OCI-LY1 (cell line): ENCODE measurements at regions not wholly inside any gene's neighbourhood (a gene's known extent, or its start where the extent isn't known, plus 50 kb on each side); places are given as distances from the start of the nearest gene placed in this dataset.

Experiments
- H2AFZ ChIP-seq: fragments of 200-600 bp; sonication (generic), shearing (Covaris generic); 2 replicates; pipeline ENCODE4 v1.6.0; 2014; ENCODE audit warnings: antibody characterized with exemption, mild to moderate bottlenecking, low read length
- H3F3A ChIP-seq: fragments of 200-600 bp; sonication (generic), shearing (Covaris generic); 2 replicates; pipeline ENCODE4 v1.6.0; 2014; ENCODE audit warnings: mild to moderate bottlenecking, antibody characterized with exemption, low read length, moderate library complexity; ENCODE audit not compliant: insufficient read depth
- H3K27ac ChIP-seq: fragments of 200-600 bp; sonication (generic); 2 replicates; pipeline ENCODE4 v1.5.1; 2014; ENCODE audit warnings: low read length, mixed run types, mild to moderate bottlenecking, low read depth; ENCODE audit not compliant: poor library complexity, severe bottlenecking
- H3K27me3 ChIP-seq: fragments of 200-600 bp; sonication (generic); 2 replicates; pipeline ENCODE4 v1.6.0; 2014; ENCODE audit warnings: antibody characterized with exemption, mild to moderate bottlenecking, low read length, moderate library complexity; ENCODE audit not compliant: insufficient read depth
- H3K36me3 ChIP-seq: fragments of 200-600 bp; sonication (generic); 2 replicates; pipeline ENCODE4 v1.6.1; 2014; ENCODE audit warnings: mild to moderate bottlenecking, antibody characterized with exemption, low read length, moderate library complexity, mixed read lengths; ENCODE audit not compliant: insufficient read depth
- H3K4me1 ChIP-seq: fragments of 200-600 bp; sonication (generic); 2 replicates; pipeline ENCODE4 v1.5.1; 2014; ENCODE audit warnings: mild to moderate bottlenecking, low read length, moderate library complexity; ENCODE audit not compliant: insufficient read depth, severe bottlenecking
- H3K4me2 ChIP-seq: fragments of 200-600 bp; sonication (generic), shearing (Covaris generic); 2 replicates; pipeline ENCODE4 v1.6.1; 2014; ENCODE audit warnings: low read length
- H3K4me3 ChIP-seq: fragments of 200-600 bp; sonication (generic); 2 replicates; pipeline ENCODE4 v1.5.1; 2014; ENCODE audit warnings: low read length, low read depth, mild to moderate bottlenecking, mixed read lengths; ENCODE audit not compliant: poor library complexity, severe bottlenecking
- H3K79me2 ChIP-seq: fragments of 200-600 bp; shearing (Covaris generic); 2 replicates; pipeline ENCODE4 v1.6.1; 2016; ENCODE audit warnings: mixed run types, low read length, mixed read lengths; ENCODE audit not compliant: insufficient read depth
- H3K9ac ChIP-seq: fragments of 200-600 bp; sonication (generic), shearing (Covaris generic); 2 replicates; pipeline ENCODE4 v1.6.1; 2014; ENCODE audit warnings: mild to moderate bottlenecking, low read length, mixed read lengths
- H3K9me2 ChIP-seq: fragments of 200-600 bp; sonication (generic), shearing (Covaris generic); 2 replicates; pipeline ENCODE4 v1.6.1; 2014; ENCODE audit warnings: low read depth, mild to moderate bottlenecking, low read length, mixed read lengths
- H3K9me3 ChIP-seq: fragments of 200-600 bp; shearing (Covaris generic); 2 replicates; pipeline ENCODE4 v1.6.1; 2014; ENCODE audit warnings: low read length, mixed read lengths
- H4K20me1 ChIP-seq: fragments of 200-600 bp; sonication (generic), shearing (Covaris generic); 2 replicates; pipeline ENCODE4 v1.6.0; 2016; ENCODE audit warnings: mild to moderate bottlenecking, low read length; ENCODE audit not compliant: insufficient read depth
- CTCF ChIP-seq: fragments of 200-600 bp; sonication (generic), shearing (Covaris generic); IDR thresholded peaks from 2 replicates; pipeline ENCODE4 v1.5.1; 2017; ENCODE audit warnings: mild to moderate bottlenecking, antibody characterized with exemption, low read length, moderate library complexity, mixed read lengths
- EZH2 ChIP-seq: fragments of 200-600 bp; sonication (generic), shearing (Covaris generic); IDR thresholded peaks from 2 replicates; pipeline ENCODE4 v1.8.0; 2017; ENCODE audit warnings: borderline replicate concordance, mixed run types, mild to moderate bottlenecking, antibody characterized with exemption, low read length, moderate library complexity, mixed read lengths

GRCh38 chr9:109558718-109559151 is 60.6 kb upstream of the PTPN3 start:
- no peaks in the 10 kb centered on the region for H3K9me3 ChIP-seq
- H2AFZ ChIP-seq: no peak overlapping the region
- no peak overlapping the region for H3K9ac ChIP-seq
- no peaks in the 10 kb centered on the region for H3F3A ChIP-seq
- H3K4me1 ChIP-seq: no peaks in the 10 kb centered on the region
- no peak overlapping the region for H3K27ac ChIP-seq
- no peak overlapping the region for H3K4me2 ChIP-seq
- no peaks in the 10 kb centered on the region for H3K27me3 ChIP-seq
- no peaks in the 10 kb centered on the region for H4K20me1 ChIP-seq
- TF ChIP-seq EZH2: no peak
- TF ChIP-seq CTCF: no peak
- no peak overlapping the region for H3K4me3 ChIP-seq
- no peaks in the 10 kb centered on the region for H3K9me2 ChIP-seq
- no peaks in the 10 kb centered on the region for H3K36me3 ChIP-seq
- H3K79me2 ChIP-seq: no peaks in the 10 kb centered on the region

- Histone ChIP-seq H3K9me2 (no peaks in the 10 kb centered on the region), H3K9me3 (no peaks in the 10 kb centered on the region), H3K27ac (no peak overlapping the region), H3K36me3 (no peaks in the 10 kb centered on the region), H3K9ac (no peak overlapping the region), H3K4me3 (no peak overlapping the region), H4K20me1 (no peaks in the 10 kb centered on the region), H3K79me2 (no peaks in the 10 kb centered on the region), H2AFZ (no peak overlapping the region), H3K4me1 (no peaks in the 10 kb centered on the region), H3K27me3 (no peaks in the 10 kb centered on the region), H3F3A (no peaks in the 10 kb centered on the region), H3K4me2 (no peak overlapping the region)
- TF ChIP-seq EZH2: no peak
- TF ChIP-seq CTCF: no peak
Measured at GRCh38 chr9:109560470-109561132, 62.5 kb upstream of the PTPN3 start.

DNA sequence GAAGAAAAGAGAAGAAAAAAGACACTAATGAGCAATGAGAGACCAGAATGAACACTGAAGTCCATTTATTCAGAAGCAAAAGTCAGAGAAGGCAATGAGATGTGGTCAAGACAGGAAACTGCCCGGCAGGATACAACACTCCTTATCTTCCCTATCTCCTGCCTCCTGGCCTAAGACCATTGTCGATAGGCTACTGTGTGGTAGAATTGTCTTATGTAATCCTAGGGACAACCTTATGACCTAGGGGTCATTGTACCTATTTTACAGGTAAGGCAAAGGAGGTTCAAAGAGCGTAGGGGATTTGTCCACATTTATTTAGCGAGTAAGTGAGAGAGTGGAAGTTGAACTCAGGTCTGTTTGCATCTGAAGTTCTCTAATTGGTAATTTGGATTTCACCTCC is 63.0 kb upstream of the PTPN3 start:
- Histone ChIP-seq H3K27me3 (no peaks in the 10 kb centered on the region), H3K9me2 (no peaks in the 10 kb centered on the region), H4K20me1 (no peaks in the 10 kb centered on the region), H3K9me3 (no peaks in the 10 kb centered on the region), H3K4me2 (no peak overlapping the region), H3K9ac (no peak overlapping the region), H3K4me1 (no peaks in the 10 kb centered on the region), H3K4me3 (no peak overlapping the region), H3K27ac (no peak overlapping the region), H3K79me2 (no peaks in the 10 kb centered on the region), H2AFZ (no peak overlapping the region), H3F3A (no peaks in the 10 kb centered on the region), H3K36me3 (no peaks in the 10 kb centered on the region)
- TF ChIP-seq CTCF (no peak), EZH2 (no peak)
